ENCODE measurements at regions not wholly inside any gene's neighbourhood (a gene's known extent, or its start where the extent isn't known, plus 50 kb on each side); places are given as distances from the start of the nearest gene placed in this dataset.

- no peak for DNase-seq
Observed at GRCh38 chr5:2493356-2493755, 258.1 kb downstream of the IRX2 start.

GRCh38 chr5:2492476-2492875 is 259.0 kb downstream of the IRX2 start:
- DNase-seq = no peak

- no peak for DNase-seq
Observed at GRCh38 chr5:2491846-2492245, 259.6 kb downstream of the IRX2 start.

DNA sequence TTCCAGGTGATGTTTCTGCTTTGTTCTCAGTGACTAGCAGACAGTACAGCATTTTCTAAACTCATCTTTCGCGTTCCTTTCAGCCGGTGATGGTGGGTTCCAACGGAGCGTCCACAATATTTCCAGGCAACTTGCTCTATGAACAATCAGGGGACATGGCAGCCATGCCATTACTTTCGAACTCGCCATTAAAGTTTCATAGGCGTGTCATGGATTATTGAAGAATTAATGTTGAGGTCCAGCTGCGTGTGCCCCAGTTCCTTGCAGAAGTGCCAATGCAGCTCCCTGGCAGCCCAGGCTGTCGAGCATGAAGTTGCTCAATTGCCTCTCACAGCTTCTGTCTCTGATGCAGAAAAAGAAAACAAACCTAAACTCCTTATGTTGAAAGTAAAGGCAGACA is 262.2 kb downstream of the IRX2 start:
- DNase-seq = no peak

DNA sequence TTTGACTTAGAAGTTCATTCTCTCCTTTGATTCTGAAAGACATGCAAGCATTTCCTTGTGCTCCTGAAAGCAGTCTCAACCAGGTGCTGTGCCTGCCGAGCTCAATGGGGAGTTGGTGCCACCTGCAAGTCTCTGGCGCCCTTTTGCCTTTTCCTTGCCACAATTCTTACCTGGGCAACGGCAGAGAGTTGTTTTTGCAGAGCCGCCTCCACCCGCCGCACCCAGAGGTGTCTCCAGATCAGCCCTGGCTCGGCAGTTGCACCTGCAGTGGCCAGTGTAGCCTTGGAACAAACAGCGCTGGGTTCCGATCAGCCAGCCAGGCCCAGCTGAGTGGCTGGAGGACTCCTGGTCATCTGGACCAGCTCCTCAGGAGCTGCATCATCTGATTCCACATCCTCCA is 262.9 kb downstream of the IRX2 start:
- DNase-seq = no peak

DNA sequence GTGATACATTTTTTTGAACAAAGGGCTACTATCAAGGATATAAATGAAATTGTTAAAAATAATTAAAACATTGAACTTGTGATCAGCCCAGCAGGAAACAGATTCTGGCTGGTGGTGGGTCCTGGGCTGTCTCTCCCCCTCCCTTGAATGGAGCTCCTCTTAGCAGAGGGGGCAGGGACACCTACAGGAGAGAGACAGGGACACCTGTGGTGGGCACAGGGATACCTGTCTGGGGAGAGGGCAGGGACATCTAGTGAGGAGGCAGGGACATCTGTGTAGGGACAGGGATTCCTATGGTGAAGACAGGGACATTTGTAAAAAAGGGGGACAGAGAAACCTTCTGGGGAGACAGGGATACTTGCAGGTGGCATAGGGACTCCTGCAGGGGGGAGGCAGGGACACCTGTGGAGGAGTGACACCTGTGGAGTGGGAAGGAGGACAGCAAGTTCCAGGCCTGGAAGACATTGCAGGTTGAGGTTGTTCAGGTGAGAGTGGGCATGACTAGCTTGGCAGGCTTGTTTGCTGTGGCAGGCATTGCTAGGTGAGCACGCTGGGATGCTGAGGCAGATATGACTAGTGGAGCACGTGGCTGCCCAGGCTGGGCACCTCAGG is 264.2 kb downstream of the IRX2 start:
- DNase-seq = no peak

DNA sequence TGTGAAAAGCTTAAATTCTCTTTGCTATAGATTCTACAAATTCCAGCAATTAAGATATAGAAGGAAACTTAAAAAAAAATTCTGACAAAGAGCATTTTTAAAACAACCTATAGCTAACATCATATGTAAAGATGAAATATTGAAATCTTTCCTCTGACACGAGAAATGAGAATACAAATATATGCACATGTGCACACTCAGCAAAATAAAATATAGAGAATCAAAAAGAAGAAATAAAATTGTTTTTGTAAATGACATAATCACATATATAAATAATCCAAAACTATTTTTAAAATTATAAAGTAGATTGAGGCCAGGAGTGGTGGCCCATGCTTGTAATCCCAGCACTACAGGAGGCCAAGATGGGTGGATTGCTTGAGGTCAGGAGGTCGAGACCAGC is 265.1 kb downstream of the IRX2 start:
- no peak for DNase-seq

GRCh38 chr5:2482778-2483177 is 268.7 kb downstream of the IRX2 start:
- DNase-seq = no peak

- no peak for DNase-seq
Observed at GRCh38 chr5:2480871-2481270, 270.6 kb downstream of the IRX2 start.

DNA sequence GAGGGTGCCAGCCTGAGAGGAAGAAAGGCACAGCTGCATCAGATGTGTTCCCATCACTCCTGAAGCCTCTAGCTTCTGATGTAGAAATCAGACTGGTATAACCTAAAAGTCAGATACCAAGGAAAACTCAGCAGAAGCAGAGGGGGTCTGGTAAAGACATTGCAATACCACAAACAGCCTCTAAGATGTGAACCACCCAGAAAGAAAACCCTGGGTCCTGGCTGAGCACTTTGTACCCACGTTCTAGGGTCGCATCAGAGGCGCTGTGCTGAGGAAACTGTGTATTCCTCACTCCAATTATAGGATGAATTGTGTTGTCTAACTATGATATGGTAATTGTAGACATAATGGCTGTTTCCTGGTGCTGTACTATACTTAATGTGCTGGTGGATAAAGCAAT is 275.6 kb downstream of the IRX2 start:
- DNase-seq = no peak

- DNase-seq = no peak
Observed at GRCh38 chr5:2472670-2473069, 278.8 kb downstream of the IRX2 start.

- no peak for DNase-seq
Observed at GRCh38 chr5:2471152-2471879, 280.2 kb downstream of the IRX2 start.

DNA sequence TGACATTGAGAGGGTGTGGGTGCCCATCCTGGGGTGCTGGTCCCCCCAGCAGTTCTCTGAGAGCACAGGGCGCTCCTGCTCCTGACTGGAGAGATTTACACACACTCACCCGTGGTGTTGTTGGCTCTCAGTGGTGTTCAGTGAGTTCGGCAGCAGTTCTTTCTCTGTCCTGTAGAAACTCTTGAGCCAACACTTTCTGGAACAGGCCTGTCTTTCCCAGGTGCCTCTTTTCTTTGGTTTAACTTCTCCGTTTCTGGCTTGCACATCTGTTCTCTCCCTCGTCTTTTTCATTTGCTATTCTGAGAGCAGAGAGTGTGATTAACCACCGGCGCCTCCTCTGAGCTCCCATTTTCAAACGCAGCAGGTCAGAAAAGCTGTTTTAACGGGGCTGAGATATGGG is 284.5 kb downstream of the IRX2 start:
- no peak for DNase-seq

DNA sequence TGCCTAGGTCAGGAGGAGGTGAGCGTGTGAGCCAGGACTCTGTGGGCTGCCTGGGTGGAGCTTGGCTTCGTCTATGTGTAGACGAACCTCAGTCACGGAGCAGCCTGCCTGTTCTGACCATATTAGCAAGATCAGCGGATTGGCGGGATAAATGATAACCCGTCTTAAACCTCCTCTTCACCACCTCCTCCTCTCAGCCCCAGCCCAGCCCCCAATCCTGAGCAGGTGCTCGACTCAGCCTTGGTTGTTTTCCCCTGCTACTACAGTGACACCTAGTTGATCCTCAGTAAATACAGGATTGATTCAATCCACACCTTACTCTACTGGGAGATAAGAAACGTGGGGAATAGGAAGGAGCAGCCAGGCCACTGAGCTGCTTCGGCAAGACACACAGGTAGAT is 286.1 kb downstream of the IRX2 start:
- DNase-seq = no peak

DNA sequence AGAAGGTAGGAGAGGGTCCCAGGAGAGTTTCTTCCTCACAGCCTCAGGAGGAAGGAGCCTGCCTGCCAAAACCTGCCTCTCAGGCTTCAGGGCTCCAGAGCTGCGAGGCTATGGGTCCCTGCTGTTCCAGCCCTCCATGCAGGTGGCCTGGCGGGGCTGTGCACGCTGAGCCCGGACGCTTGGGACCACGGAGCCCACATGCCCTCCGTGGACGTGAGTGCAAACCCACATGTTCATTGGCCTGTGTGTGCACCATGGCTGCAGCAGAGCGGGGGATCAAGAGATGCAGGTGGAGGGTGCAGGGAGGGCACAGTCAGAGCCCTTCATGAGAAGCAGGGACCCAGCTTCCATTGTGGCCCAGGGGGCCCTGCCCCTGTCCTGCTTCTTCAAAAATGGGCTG is 287.3 kb downstream of the IRX2 start:
- DNase-seq = no peak

- DNase-seq = no peak
Observed at GRCh38 chr5:2461701-2462691, 289.5 kb downstream of the IRX2 start.

DNA sequence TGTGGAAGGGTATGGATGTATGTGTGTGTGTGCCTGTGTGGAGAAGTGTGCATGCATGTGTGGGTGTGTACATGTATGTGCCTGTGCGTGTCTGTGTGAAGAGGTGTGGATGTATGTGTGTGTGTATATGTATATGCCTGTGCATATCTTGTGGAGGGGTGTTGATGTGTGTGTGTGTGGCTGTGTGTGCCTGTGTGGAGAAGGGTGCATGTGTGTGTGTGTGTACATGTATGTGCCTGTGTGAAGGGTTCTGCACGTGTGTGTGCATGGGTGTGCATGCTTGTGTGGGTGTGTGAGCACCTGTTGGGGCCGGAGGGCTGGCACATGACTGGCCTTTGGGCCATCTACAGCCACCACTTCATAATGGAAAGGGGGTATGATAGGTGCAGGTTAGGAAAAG is 291.4 kb downstream of the IRX2 start:
- no peak for DNase-seq

DNA sequence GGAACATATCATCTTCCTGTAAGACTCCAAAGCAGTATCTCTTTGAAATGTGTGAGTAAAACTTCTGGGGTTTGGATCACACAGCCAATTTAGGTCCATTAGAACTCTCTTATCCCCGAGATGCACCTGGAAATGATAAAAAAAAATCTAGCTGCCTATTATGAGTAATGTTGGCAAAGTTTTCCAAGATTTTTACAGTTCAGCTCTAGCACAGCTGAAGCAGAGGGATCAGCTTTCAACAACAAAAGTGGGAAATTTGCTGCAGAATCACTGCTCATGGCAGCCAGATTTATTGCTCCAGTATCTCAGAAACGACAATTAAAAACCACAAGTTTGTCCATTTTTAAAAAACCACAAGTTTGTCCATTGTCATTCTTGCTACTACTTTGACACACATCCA is 292.2 kb downstream of the IRX2 start:
- no peak for DNase-seq

DNA sequence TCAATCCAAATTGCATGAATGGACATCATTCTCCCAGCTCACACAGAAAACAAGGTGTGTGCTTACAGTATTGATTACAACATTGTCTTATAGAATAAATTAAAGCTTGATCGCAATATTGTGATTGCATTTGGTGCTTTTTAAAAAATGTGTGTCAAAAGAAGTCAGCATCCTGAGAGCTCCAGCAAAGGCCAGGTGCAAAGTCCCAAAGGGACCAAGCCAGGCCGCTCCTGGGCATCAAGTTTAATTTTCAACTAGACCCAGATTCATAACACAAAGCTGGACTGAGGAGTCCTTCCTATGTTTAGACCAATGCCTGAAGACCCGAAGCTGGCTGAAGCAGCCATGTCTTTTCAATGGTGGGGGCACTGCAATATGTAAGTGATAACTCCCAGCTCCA is 295.6 kb downstream of the IRX2 start:
- DNase-seq = no peak

- DNase-seq = no peak
Observed at GRCh38 chr5:2454876-2455275, 296.6 kb downstream of the IRX2 start.

DNA sequence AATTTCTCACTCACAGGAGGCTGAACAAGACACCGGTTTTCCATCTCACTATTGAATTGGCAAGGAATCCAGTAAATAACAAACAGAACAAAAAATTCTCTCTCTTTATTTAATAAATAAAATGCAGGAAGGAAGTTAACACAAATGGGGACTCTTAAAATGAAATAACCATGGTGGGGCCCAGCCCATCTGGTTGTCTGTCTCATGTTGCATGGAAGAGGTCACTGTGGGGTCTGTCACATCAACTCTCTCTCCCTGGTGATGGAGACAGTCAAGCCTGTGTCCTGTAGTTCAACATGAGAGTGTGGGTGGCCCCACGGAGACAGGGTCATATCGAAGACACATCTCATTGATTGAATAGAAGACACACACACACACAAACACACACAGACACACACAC is 297.7 kb downstream of the IRX2 start:
- no peak for DNase-seq

GRCh38 chr5:2451100-2451499 is 300.4 kb downstream of the IRX2 start:
- DNase-seq = no peak

All from muscle of arm (tissue), 1 donor.